ENCODE measurements at regions not wholly inside any gene's neighbourhood (a gene's known extent, or its start where the extent isn't known, plus 50 kb on each side); places are given as distances from the start of the nearest gene placed in this dataset.
"Not testable (repeated sequence)": the region's sequence is repeated elsewhere in the genome, so short reads cannot be mapped to it uniquely, and the experiment has no call there.

DNA sequence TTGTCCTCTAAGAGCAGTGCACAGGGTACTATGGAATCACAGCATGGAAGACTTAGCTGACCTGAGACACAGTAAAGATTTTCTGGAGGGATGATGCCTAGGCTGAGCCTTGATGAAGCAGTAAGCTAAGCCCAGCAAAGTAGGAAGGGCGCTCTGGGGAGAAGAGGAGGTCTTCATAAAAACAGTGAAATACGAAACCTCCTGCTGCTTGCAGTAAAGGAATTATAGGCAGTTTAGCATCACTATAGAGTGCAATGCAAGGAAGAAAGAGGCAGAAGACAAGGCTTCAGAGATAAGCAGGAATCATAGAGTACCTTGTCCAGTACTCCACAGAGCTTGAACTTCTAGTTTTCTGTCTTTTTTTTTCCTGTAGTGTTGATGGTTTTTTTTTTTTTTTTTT lies 555.7 kb upstream of the CADM1 start:
- DNase-seq, result no peak

DNA sequence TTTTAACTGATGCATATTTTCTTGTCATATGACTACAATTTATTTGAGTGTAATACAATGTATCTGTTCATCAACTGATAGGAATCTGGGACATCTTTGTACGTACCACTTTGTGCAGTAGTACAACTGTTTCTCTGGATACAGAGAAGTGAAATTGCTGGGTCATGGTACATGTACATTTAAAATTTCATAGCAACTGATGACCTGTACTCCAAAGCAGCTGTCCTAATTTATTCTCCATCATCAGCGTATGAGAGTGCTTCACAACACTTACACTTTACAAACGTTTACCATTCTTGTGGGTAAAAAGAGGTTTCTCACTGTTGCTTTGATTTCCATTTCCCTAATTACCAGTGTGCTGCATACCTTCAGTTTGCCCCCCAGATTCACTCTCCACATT lies 552.8 kb upstream of the CADM1 start:
- DNase-seq, result no peak

DNA sequence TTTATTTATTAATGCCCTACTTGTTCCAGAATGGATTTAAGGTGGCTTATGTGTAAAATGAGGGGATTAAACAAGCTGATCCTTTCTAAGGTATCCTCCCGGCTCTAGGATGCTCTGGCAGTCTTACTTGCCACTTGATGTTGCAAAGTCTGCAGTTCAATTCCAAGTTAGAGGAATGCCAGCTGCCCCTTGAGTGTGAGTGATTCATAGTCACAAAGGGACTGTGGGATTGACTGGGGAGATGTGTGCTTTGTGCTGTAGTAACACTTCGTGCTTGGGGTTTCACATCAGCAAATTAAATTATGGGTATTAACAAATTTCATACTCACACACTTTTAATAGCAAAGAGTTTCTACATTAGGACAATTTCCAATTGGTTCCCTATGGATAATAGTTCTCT lies 550.8 kb upstream of the CADM1 start:
- DNase-seq, result no peak

DNA sequence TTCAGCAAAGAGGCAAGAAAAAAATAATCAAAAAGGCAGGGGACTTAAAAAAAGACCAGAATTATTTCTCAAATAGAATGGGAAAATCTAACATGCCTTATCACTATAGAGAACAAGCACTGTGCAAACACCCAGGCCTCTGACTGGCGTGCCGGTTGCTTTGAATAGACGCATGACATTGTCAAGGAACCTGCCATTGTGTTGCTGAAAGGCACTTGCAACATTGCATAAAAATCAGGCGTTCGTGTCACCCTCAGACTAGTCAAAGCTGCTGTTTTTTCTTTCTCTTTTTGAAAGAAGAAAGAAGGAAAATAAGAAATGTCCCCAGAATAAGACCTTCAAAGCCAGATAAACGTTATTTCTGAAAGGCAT lies 549.3 kb upstream of the CADM1 start:
- DNase-seq, result no peak

DNA sequence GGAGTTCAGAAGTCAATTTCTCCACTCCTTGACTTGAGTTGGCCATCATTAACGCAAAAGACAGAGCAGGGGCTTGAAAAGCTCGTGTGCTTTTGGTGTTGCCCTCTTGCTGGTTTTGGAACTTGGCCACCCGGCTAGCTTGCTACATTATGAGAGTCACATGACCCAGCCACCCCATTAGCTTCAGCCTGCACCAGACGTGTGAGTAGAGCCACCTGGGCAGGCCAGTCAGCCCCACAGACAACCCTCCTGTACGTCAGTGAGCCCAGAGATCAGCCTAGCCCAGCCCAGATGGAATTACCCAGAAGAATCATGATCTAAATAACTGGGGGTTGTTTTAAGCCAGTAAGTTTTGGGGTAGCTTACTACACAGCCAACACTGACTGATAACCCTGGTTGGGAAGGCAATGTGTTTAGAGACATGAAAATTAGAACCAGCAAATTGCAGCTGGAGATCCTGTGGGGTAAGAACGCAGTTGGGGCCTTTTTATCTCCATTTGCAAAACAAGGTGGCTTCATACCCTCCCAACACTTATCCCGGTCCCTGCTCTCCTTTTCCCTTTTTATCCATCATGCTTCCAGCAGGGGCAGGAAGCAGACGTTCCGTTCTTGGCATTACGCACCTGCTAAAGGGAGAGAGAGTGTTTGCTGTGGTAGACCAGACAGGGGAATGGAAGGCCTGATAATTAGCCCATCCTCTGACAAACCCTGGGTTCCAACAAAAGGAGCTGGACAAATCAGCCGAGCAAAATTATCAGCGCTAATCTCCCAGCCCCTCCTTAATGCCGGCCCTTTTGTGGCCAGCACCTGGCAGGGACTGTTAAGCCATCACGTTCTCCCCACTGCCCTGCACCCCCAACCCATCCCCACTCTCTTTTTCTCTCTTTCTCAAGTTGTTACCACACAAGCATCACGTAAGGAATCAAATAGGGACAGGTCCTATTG lies 548.7 kb upstream of the CADM1 start:
- DNase-seq, result no peak

DNA sequence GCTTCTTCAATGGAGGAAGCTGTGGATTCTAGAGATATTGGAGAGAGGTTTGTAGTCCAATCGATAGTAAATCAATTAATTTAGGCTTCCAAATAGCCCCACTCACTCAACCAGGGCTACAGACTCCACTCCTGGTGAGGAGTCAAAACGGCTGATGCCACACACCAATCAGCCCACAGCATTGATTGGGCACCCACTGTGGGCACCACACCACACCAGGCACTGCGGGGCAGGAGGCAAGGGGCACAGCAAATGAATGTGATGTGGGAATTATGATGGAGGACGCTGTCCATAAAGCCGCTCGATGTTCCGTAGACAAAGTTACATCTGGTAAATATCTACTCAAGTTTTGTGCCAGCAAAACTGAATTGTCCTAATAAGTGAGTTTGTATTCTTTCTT lies 547.3 kb upstream of the CADM1 start:
- DNase-seq, result no peak

DNA sequence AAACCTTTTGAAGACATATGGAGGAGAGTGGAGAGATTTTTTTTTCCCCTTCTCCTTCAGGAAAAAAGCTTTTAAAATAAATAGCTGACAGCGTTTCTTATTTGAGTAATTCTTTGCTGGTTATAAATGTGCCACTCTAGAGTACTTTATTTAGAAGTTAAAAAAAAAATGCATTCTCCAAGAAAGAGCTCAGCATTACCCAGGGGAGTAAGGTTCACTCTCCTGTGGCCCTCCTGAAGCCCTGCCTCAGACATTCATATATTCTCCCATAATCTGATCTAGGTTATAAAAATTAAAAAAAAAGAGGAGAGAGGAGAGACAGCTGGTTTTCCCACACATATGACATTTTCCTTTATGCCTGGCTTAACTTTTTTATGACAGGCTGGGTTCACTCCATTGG lies 545.2 kb upstream of the CADM1 start:
- DNase-seq, result no peak

DNA sequence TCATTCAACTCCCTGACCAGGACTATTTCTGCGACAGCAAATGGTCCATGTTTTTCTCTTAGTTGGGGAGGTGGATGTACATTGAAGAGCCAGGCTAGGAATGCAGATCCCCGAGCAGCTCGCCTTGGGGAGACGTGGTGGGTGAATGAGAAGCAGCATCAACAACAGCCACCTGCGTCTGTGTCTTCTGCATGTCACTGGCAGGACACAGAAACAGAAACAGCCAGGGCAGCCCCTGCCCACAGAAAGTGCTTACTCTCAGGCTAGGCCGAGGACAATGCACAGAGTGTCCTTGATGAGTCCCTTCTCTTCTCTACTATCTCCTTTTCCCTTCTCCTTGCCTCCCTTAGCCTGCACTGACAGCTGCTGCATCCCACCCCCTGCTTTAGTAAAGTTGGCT lies 541.9 kb upstream of the CADM1 start:
- no peak for DNase-seq

DNA sequence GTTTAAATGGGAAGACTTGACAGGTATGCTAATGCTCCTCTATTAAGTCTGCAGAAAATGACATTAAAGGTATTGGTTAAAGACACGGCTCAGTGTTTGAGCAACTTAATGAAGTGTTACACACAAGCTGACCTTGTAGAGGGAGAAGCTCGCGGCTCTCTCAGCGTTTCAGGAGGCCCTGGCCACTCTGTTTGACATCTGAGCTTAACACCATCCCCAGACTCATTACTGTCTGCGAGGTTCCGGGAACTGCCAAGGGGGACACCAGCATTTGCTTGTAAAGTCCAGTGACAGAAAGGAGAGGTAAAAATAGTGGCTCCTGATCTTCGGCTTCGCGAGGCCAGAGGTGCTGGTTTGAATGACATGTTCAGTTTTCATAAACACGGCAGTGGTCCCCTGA lies 540.7 kb upstream of the CADM1 start:
- no peak for DNase-seq

DNA sequence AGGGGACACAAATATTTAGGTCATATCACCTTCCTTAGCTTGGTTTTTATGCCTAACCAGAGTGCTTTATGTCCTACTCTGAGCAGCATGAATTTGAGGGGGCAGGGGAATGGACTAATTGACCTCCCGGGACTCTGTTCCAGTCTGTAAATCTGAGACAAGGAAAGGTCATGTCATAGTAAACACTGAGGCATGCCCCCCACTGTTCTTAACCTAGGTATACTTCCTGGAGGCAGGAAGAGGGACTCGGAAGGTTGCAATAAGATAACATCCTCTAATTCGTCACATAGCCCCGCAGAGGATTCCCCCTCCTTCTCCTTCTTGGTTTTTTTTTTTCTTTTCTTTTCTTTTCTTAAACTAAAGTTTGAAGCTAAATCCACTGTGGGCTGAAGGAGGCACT lies 540.3 kb upstream of the CADM1 start:
- no peak for DNase-seq

DNA sequence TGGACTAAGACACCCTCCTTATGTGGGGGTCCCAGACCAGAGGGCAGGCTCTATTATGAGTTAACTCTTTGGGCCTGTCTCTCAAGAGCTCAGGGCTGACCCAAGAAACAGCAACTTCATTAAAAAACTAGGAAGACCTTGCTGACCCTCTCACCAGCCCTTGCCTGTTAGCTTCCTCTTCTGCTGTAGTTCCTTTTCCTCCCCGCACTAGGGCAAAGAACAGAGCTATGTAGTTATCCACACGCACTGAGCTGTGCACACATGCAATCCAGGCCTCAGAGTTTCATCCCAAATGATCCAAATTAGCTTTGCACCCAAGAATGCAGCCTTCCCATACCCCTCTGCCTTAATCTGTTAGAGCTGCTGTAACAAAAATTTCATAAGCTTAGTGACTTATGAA lies 539.6 kb upstream of the CADM1 start:
- no peak for DNase-seq

DNA sequence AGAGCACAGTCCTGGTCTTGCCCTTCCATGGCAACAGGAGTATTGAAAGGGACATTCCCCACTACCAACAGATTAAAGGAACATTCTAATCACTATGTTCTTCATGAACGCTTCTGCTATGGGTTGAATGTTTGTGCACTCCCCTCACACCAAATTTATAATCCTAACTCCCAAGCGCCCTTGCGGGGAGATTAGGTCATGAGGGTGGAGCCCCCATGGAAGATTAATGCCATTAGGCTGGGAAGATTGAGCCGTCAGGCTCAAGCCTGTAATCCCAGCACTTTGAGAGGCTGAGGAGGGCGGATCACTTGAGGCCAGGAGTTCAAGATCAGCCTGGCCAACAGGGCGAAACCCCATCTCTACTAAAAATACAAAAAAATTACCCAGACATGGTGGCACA lies 538.8 kb upstream of the CADM1 start:
- not testable (repeated sequence) for DNase-seq

DNA sequence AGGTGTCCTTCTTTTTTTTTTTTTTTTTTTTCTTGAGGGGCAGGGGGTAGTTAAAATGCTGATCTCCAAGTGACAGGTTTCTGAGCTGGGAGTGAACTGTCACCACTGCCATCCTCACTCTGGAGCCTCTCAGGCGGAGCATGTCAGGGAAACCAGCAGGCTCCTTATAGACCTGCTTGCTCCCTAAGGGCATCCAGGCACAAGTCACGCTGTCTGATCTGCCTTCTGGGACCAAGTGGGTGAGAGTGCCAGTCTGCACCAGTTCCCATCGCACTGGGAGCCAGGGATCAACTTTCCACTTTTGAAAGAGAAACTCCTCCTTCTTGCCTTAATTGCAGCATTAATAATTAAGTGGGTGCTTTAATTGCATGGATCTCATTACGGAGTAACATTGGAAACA lies 537.9 kb upstream of the CADM1 start:
- no peak for DNase-seq

DNA sequence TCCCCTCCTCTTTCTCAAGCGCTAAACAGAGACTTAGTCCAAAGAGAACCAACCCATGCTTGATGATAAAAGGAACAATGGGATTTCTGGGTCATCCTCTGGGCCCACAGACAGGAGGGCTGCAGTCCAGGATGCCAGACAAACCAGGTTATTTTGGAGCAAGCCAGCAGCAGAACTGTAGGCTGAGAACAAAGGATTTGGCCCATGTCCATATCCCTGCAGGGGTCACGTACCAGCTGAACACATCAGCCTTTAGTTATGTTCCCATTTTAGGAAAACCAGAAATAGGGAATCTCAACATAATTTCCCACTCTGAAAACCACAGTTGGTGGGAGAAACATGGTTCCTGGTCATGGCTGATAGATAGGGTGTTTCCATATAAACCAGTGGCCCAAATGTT lies 533.6 kb upstream of the CADM1 start:
- DNase-seq, result no peak

DNA sequence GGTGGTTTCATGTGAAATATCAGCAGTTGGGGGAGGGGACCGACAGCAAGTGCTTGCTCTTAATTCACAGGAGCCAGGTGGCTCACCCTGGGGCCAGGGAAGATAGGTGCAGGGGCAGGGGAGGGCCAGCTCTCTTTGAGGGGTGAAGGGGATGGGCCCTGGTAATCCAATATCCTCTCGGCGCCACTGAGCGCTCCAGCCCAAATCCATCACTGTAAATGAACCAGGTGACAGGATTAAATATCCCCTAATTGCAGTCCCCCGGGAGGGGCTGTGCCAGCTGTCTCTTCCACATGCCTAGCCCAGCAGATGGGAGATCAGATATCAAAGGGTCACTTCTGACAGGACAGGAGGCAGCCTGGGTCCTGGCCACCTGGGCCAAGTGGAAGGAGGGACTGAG lies 531.8 kb upstream of the CADM1 start:
- no peak for DNase-seq

DNA sequence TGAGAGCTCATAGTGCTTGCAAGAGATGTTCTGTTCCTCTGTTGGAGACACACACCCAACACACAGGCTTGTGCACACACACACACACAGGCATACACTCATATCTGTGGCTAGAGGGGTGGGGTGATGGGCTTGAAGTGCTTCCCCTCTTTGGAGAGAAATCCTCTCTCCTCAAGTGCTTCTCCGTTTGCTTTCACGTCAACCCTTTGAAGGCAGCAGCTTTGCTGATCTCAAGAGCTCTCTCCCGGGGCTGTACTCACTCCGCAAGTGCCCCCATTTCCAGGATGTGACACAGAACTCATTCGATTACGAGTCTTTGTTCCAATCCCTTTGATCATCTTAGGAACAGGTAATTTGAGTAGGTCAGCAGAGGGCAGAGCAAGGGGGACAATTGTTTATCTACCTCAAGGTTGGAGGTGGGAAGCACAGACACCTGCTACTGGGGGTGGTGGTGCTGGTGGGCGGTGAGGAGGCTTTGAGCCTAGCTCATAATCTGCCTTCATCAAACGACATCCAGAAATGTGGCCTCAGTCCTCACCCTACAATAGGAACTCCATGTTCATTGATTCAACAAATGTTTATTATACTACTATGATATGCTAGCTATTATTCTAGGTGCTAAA lies 529.8 kb upstream of the CADM1 start:
- DNase-seq, result no peak

DNA sequence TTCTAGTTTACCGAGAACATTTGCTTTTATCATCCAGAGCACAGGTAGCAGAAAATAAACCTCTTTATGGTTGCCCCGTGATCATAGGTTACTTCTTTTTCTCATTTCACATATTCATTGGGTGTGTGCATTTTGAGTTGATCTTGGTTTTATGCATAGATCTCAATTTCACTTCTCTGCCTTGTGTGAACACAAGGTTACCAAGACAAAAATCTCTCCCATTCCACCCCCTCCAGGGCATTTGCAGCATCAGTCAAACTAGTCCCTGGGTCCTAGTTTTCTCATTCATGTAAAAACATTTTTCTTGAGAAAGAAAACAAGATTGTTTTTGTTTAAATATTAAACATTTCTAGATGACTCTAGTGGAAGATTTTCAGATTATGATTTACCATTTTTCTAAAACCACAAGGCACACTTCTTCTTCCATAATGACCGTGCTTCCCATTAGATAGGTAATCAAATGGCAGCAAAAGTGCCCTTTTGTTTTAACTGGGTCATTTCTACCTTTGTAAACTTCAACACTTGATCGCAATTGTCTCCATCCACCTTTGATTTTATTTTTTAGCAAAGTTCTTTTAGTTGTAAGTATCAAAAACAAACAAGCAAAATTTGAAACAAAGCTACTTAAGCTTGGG lies 526.6 kb upstream of the CADM1 start:
- DNase-seq, result no peak

DNA sequence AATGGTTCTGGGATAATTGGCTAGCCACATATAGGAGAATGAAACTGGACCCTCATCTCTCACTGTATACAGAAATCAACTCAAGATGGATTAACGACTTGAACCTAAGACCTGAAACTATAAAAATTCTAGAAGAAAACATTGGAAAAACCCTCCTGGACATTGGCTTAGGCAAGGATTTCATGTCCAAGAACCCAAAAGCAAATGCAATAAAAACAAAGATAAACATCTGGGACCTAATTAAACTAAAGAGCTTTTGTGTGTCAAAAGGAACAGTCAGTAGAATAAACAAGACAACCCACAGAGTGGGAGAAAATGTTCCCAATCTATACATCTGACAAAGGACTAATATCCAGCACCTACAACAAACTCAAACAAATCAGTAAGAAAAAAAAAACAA lies 524.3 kb upstream of the CADM1 start:
- not testable (repeated sequence) for DNase-seq

DNA sequence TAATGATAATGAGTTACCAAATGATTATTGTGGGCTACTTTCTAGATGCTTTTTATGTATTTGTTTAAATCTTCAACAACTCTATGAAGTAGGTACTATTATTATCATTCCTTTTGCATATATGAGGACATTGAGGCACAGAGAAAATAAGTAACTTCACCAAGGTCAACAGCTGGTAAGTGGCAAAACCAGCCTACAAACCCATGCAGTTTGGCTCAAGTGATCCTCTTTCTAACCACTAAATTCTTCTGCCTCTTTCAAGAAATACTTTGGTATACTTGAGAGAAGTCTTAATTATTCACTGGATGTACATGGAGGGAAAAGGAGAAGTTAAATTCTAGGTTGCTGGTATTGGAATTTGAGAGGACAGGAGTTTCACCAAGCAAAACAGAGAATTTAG lies 495.2 kb upstream of the CADM1 start:
- DNase-seq, result no peak

DNA sequence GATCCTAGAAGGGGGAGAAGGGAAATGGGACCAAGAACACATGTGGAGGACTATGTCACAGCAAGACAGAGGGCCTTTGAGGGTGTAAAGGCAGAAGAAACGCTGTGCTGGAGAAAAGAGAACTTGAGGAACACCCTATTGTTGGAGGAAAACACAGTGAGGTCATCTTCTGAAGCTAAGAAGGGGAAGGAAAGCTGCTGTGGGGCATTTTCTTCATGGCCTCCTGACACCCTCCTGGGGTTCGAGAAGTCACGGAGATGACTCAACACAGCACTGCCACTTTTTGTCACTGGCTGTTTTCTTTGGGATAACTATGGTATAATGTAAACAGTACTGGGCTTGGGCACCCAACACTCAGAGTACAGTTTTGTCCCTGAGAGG lies 492.6 kb upstream of the CADM1 start:
- DNase-seq, result no peak

DNA sequence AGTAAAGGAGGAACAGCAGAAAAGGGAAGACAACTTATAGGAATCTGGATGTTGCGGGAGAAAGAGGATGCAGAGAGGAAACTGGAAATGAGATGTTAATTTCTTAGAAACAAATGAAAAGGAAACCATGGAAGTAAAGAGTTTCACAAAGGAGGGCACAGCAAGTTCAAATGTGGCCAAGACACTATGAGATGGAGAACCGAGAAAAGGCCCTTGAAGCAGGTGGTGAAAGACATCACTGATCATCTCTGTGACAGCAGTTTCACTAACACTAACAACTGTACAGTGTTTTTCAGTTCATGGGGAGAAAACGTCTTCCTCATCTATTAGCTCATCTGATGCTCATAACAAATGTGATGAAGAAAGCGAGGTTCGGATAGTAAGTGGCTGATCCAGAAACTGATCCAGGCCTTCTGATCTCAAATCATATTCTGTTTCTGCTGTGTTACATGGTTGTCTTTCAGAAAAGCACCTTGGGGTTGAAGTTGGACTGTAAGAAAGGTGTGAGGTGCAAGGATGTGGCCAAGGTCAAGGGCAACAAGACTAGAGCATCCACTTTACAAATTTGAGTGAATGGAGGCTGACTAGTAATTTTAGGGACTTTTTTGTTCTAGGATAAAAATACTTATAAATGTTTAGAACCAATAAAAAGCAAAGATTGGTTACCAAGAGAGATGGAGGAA lies 492.1 kb upstream of the CADM1 start:
- DNase-seq, result no peak

DNA sequence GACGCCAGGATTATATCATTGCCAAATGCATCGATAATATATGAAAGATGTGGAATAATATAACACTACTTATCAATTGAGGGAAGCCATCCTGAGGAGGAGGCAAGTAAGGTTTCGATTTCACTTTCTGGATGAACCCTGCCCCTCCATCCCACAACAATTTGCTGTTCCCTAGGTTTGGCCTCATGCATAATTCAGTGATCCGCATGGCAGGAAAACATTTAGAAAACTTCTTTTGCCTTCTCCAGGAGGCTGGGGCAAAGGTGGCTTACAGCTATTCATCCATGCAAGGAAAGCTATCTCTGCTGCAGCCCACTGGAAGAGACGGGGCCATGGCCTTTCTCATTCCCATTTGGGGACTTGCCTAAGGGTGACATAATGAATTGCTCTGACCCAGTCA lies 489.4 kb upstream of the CADM1 start:
- no peak for DNase-seq

DNA sequence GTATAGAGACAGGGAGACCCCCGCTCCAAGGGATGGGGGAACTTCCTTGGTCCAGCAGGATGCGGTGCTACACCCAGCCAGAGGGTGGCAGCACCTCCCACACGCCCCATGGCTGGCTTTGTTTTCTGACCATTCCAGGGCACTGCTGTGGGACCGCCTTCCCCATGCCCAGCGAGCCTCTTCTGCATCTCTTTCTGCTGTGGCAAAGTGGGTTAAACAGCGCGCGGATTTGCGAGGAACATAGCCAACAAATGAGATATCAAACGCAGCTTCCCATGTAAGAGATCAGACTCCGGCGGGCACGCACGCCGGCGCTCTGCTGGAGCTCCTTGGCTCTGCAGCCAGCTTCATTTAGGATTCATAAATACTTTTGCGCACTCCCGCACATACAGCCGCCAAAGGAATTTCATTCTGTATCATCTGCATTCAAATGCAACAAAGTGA lies 485.8 kb upstream of the CADM1 start:
- no peak for DNase-seq

DNA sequence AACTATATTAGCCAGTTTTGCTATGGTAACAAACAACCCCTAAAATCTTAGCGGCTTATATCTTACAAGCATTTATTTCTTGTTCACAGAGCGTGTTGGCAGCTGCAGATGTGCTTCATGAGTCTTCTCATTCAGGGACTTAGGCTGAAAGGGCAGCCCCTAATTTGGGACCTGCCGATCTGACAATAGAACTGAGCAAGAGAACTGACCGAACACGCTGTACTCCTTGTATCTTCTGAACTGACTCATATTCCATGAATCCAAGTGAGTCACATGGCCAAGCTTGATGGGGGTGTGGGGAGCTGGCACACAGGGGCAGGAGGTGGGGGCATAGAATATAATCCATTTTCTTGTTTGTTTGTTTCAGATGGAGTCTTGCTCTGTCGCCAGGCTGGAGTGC lies 481.7 kb upstream of the CADM1 start:
- no peak for DNase-seq
